ENCODE measurements at regions not wholly inside any gene's neighbourhood (a gene's known extent, or its start where the extent isn't known, plus 50 kb on each side); places are given as distances from the start of the nearest gene placed in this dataset.

DNA sequence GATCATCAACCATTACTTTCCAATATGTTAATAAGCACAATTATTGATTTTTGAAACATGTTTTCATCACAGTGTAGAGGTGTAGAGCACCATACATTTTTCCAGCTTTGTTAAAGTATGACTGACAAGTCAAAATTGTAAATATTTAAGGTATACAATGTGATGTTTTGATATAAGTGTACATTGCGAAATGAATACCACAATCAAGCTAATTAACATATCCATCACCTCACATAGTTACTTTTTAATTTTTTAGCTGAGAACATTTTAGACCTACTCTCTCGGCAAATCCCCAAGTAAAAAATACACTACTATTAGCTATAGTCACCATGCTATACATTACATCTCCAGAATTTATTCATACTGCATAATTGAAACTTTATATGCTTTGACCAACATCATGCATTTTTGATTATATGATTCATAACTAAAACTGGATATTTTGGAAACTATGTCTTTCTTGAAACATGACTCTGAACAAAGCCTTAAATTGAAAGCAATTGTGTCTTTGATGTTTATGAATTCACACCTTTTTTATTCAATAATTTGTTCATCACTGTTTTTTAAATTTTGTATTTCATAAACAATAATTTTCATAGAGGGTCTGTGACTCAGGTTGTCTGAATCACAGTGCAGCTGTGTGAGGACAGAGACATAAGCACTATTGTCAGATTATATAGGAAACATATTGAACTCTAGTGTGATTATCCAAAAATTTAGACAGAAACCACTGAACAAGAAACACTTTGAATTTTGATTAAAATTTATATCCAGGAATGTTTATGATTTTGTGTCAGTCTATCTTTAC is 486.1 kb downstream of the SEMA3D start:
- H3K27me3 ChIP-seq (ENCODE audit: insufficient read depth, low read length): no peaks in the 10 kb centered on the region
- TF ChIP-seq, protein P1, sequence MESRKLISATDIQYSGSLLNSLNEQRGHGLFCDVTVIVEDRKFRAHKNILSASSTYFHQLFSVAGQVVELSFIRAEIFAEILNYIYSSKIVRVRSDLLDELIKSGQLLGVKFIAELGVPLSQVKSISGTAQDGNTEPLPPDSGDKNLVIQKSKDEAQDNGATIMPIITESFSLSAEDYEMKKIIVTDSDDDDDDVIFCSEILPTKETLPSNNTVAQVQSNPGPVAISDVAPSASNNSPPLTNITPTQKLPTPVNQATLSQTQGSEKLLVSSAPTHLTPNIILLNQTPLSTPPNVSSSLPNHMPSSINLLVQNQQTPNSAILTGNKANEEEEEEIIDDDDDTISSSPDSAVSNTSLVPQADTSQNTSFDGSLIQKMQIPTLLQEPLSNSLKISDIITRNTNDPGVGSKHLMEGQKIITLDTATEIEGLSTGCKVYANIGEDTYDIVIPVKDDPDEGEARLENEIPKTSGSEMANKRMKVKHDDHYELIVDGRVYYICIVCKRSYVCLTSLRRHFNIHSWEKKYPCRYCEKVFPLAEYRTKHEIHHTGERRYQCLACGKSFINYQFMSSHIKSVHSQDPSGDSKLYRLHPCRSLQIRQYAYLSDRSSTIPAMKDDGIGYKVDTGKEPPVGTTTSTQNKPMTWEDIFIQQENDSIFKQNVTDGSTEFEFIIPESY (IDR thresholded peaks at IDR 0.05; ENCODE audit: extremely low read depth, insufficient replicate concordance, low read length): no peak
- TF ChIP-seq MAX (IDR thresholded peaks at IDR 0.05) (no peak), FOSL1 (IDR thresholded peaks at IDR 0.05; ENCODE audit: low read depth) (no peak), ZNF274 (IDR thresholded peaks at IDR 0.05; ENCODE audit: low read depth, low read length) (no peak), ELF1 (IDR thresholded peaks at IDR 0.05; ENCODE audit: borderline replicate concordance, low read depth) (no peak), EZH2 (IDR thresholded peaks at IDR 0.05) (no peak), POLR2A (IDR thresholded peaks at IDR 0.05; ENCODE audit: borderline replicate concordance, extremely low read depth, insufficient read depth, insufficient read length) (no peak), YY1 (IDR thresholded peaks at IDR 0.05; ENCODE audit: extremely low read depth, insufficient replicate concordance, low read depth, low read length) (no peak), REST (IDR thresholded peaks at IDR 0.05; ENCODE audit: low read depth) (no peak), CBX3 (IDR thresholded peaks at IDR 0.05; ENCODE audit: low read depth) (no peak), JUND (IDR thresholded peaks at IDR 0.05) (no peak), POLR2AphosphoS5 (IDR thresholded peaks at IDR 0.05; ENCODE audit: low read depth, low read length) (no peak), EZH2phosphoT487 (IDR thresholded peaks at IDR 0.05; ENCODE audit: borderline replicate concordance) (no peak), RAD21 (IDR thresholded peaks at IDR 0.05; ENCODE audit: low read depth) (no peak), ZFX (IDR thresholded peaks at IDR 0.05) (no peak), SRF (IDR thresholded peaks at IDR 0.05; ENCODE audit: low read depth) (no peak), CTCF (IDR thresholded peaks at IDR 0.05 in 2 of 3, conservative IDR thresholded peaks at IDR 0.05 in 1 of 3; ENCODE audit: borderline replicate concordance in 1 of 3, insufficient read depth in 1 of 3, low read depth in 2 of 3, low read length in 2 of 3) (no peak), TCF7L2 (IDR thresholded peaks at IDR 0.05; ENCODE audit: borderline replicate concordance, extremely low read depth, insufficient read depth, insufficient read length) (no peak)
- TF ChIP-seq, protein P2, sequence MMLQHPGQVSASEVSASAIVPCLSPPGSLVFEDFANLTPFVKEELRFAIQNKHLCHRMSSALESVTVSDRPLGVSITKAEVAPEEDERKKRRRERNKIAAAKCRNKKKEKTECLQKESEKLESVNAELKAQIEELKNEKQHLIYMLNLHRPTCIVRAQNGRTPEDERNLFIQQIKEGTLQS (IDR thresholded peaks at IDR 0.05): no peak
- H4K20me1 ChIP-seq (ENCODE audit: insufficient read depth): no peaks in the 10 kb centered on the region
- no peak for DNase-seq (ENCODE audit: low read depth, low spot score)
- peak overlapping the region; percentile 83 for H2AFZ ChIP-seq (ENCODE audit: low read depth, low read length, poor library complexity, severe bottlenecking)
- BruUV-seq (replicated peaks): no TSS peak
- no peak for ATAC-seq
- peak overlapping the region; percentile 36; the same call in 1 of the 2 replicates for H3K9ac ChIP-seq (ENCODE audit: low read length)
- H3K4me3 ChIP-seq (replicated peaks in 1 of 2; ENCODE audit: low read depth in 1 of 2, low read length in 2 of 2): no peak overlapping the region
- no peaks in the 10 kb centered on the region for H3K9me2 ChIP-seq (ENCODE audit: insufficient read depth)
- POLR2A ChIA-PET: no interaction called here
- peak overlapping the region; percentile 64 for H3K4me2 ChIP-seq (ENCODE audit: low read length)
- RAD21 ChIA-PET (ENCODE audit: low non-redundant PET in 1 of 2, low total read pairs in 2 of 2, uncharacterized antibody in 2 of 2, unreplicated experiment in 2 of 2): no interaction called here
- CTCF ChIA-PET: no interaction called here
- H3K9me3 ChIP-seq (ENCODE audit: control insufficient read depth in 1 of 2, insufficient read depth in 1 of 2, low read depth in 1 of 2, low read length in 2 of 2): no peaks in the 10 kb centered on the region
- H3K79me2 ChIP-seq (ENCODE audit: insufficient read depth, low read length): no peaks in the 10 kb centered on the region
- intact Hi-C loops (cut with micrococcal nuclease): no loop called here
- peaks cover 8 to 26% of the 10 kb centered on the region in 2 experiments for H3K4me1 ChIP-seq (ENCODE audit: control insufficient read depth in 1 of 2, insufficient read depth in 2 of 2, low read length in 2 of 2)
- H3K27ac ChIP-seq (ENCODE audit: low read depth, low read length): no peak overlapping the region
- H3K36me3 ChIP-seq (ENCODE audit: control insufficient read depth in 1 of 2, insufficient read depth in 2 of 2, low read length in 2 of 2): no peaks in the 10 kb centered on the region

Measured in HCT116 (cell line).